CD4-positive, alpha-beta T cell (primary cell): ENCODE measurements at regions not wholly inside any gene's neighbourhood (a gene's known extent, or its start where the extent isn't known, plus 50 kb on each side); places are given as distances from the start of the nearest gene placed in this dataset.

Experiments
- ATAC-seq: fragments of 200-7000 bp; cut with Tn5 transposase; one replicate; pipeline ENCODE4 v1.10.0; 2022; ENCODE audit warnings: mild to moderate bottlenecking; ENCODE audit not compliant: poor library complexity
- CTCF ChIA-PET: fragments of 350-600 bp; sonication (Branson Sonifier 250); formaldehyde crosslinking; loops from one replicate; lab custom pipeline; 2021; ENCODE audit warnings: antibody characterized with exemption, inconsistent platforms; lab: Charles Lee
- POLR2A ChIA-PET: fragments of 350-600 bp; sonication (Branson Sonifier 250); formaldehyde crosslinking; loops from one replicate; lab custom pipeline; 2021; ENCODE audit warnings: antibody characterized with exemption, inconsistent platforms; lab: Charles Lee
- DNase-seq, 14 experiments: peaks; one replicate each; pipeline ENCODE4 v3.0.0-alpha.2; 2013 to 2020; ENCODE audit warnings: mixed read lengths in 2 of 14
- H3K27ac ChIP-seq, 2 donors: one replicate each; pipeline versions ENCODE4 v1.5.1 to v1.7.0; 2013; ENCODE audit warnings: low read length in 2 of 2, low read depth in 1 of 2, mild to moderate bottlenecking in 1 of 2
- H3K27me3 ChIP-seq, 2 experiments: 1 replicate in 1 of 2; 2 replicates in 1 of 2; pipeline versions ENCODE4 v1.6.1 to v1.7.0; 2013; ENCODE audit warnings: low read length in 2 of 2, control low read depth in 1 of 2, mild to moderate bottlenecking in 1 of 2, moderate library complexity in 1 of 2; ENCODE audit not compliant: insufficient read depth in 2 of 2, control insufficient read depth in 1 of 2
- H3K36me3 ChIP-seq: one replicate; pipeline ENCODE4 v1.6.1; 2013; ENCODE audit warnings: low read length, control low read depth; ENCODE audit not compliant: insufficient read depth
- H3K4me1 ChIP-seq: one replicate; pipeline ENCODE4 v1.6.1; 2013; ENCODE audit warnings: low read length, control low read depth; ENCODE audit not compliant: insufficient read depth
- H3K4me3 ChIP-seq: one replicate; pipeline ENCODE4 v1.5.1; 2013; ENCODE audit warnings: mild to moderate bottlenecking, low read length, moderate library complexity
- H3K9me3 ChIP-seq, 2 experiments: 1 replicate in 1 of 2; 2 replicates in 1 of 2; pipeline versions ENCODE4 v1.6.1 to v1.7.0; 2013; ENCODE audit warnings: low read length in 2 of 2, mild to moderate bottlenecking in 2 of 2, control low read depth in 1 of 2, moderate library complexity in 1 of 2; ENCODE audit not compliant: control insufficient read depth in 1 of 2, insufficient read depth in 1 of 2
- H3K27ac Mint-ChIP-seq: one replicate; pipeline ENCODE4 v1.8.0; 2020; ENCODE audit warnings: mixed read lengths
- H3K27me3 Mint-ChIP-seq: one replicate; pipeline ENCODE4 v1.8.0; 2021; ENCODE audit warnings: mixed read lengths
- H3K36me3 Mint-ChIP-seq: one replicate; pipeline ENCODE4 v1.8.0; 2021; ENCODE audit warnings: low read depth, mixed read lengths
- H3K4me1 Mint-ChIP-seq: one replicate; pipeline ENCODE4 v1.8.0; 2021; ENCODE audit warnings: low read depth, mixed read lengths
- H3K4me3 Mint-ChIP-seq: one replicate; pipeline ENCODE4 v1.8.0; 2020; ENCODE audit warnings: mild to moderate bottlenecking, mixed read lengths
- H3K9me3 Mint-ChIP-seq: one replicate; pipeline ENCODE4 v1.8.0; 2020; ENCODE audit warnings: mixed read lengths
- intact Hi-C, 2 experiments: fragments of 100-400 bp; cut with DNase I in 1 of 2; cut with micrococcal nuclease in 1 of 2; formaldehyde crosslinking; loops; one replicate each; pipeline versions ENCODE4 v1.15.1 to v1.9.0; 2023 to 2025; cut with DNase I, micrococcal nuclease
- TF ChIP-seq, protein P1 (sequence below): fragments of 200-600 bp; IDR thresholded peaks from one replicate; pipeline ENCODE4 v1.8.0; 2022; ENCODE audit warnings: antibody characterized with exemption, mild to moderate bottlenecking

DNA sequence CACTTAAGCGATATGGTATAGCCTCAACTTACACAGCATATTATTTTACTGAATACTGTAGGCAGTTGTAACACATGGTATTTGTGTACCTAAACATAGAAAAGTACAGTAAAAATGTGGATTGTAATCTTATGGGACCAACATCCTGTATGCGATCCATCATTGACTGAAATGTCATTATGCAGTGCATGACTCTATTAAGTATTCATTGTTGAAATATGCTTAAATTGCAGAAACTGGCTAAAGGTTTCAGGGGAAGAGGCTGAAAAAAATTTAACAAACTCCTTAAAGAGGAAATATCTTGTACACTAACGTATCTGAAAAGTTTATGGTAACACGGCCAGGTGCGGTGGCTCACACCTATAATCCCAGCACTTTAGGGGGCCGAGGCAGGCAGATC lies 214.1 kb upstream of the PARD3B start:
- ATAC-seq = no peak
- H3K9me3 ChIP-seq = no peaks in the 10 kb centered on the region
- Mint-ChIP-seq H3K4me3 (no peak overlapping the region), H3K36me3 (no peaks in the 10 kb centered on the region), H3K27ac (no peak overlapping the region), H3K27me3 (peaks cover 23% of the 10 kb centered on the region), H3K9me3 (no peaks in the 10 kb centered on the region), H3K4me1 (no peaks in the 10 kb centered on the region)
- POLR2A ChIA-PET = no interaction called here
- H3K4me1 ChIP-seq = no peaks in the 10 kb centered on the region
- intact Hi-C loops = no loop called here
- no peak overlapping the region for H3K4me3 ChIP-seq
- CTCF ChIA-PET = no interaction called here
- peaks cover 5 to 10% of the 10 kb centered on the region in 2 experiments for H3K27me3 ChIP-seq
- TF ChIP-seq, protein P1, sequence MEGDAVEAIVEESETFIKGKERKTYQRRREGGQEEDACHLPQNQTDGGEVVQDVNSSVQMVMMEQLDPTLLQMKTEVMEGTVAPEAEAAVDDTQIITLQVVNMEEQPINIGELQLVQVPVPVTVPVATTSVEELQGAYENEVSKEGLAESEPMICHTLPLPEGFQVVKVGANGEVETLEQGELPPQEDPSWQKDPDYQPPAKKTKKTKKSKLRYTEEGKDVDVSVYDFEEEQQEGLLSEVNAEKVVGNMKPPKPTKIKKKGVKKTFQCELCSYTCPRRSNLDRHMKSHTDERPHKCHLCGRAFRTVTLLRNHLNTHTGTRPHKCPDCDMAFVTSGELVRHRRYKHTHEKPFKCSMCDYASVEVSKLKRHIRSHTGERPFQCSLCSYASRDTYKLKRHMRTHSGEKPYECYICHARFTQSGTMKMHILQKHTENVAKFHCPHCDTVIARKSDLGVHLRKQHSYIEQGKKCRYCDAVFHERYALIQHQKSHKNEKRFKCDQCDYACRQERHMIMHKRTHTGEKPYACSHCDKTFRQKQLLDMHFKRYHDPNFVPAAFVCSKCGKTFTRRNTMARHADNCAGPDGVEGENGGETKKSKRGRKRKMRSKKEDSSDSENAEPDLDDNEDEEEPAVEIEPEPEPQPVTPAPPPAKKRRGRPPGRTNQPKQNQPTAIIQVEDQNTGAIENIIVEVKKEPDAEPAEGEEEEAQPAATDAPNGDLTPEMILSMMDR = no peak
- H3K27ac ChIP-seq = no peak overlapping the region
- H3K36me3 ChIP-seq = no peaks in the 10 kb centered on the region
- DNase-seq = no peak

DNA sequence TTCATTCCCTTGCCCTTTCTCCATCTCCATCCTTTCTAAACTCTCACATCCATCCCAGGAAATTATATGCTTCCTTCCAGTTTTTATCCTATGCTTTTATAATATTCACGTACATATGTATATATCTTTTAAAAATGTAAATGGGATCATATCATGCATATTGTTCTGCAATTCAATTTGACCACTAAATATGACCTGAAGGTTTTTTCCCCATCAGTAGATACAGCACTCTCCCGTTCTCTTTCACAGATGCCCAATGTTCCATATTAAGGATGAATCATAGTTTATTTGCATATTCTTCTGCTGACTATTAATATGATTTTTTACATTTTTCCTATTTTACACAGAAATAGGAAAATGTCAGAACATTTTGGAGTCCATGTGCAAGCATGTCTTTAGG lies 213.3 kb upstream of the PARD3B start:
- POLR2A ChIA-PET = no interaction called here
- Histone ChIP-seq H3K4me1 (no peaks in the 10 kb centered on the region), H3K27me3 (peaks cover 11 to 12% of the 10 kb centered on the region in 2 experiments), H3K9me3 (no peaks in the 10 kb centered on the region), H3K4me3 (no peak overlapping the region), H3K36me3 (no peaks in the 10 kb centered on the region), H3K27ac (no peak overlapping the region)
- CTCF ChIA-PET = no interaction called here
- intact Hi-C loops = no loop called here
- Mint-ChIP-seq H3K4me1 (no peaks in the 10 kb centered on the region), H3K27me3 (peaks cover 26% of the 10 kb centered on the region), H3K9me3 (no peaks in the 10 kb centered on the region), H3K36me3 (no peaks in the 10 kb centered on the region), H3K4me3 (no peak overlapping the region), H3K27ac (no peak overlapping the region)
- DNase-seq = no peak
- TF ChIP-seq, protein P1 = no peak
- ATAC-seq = no peak

GRCh38 chr2:204332706-204333105 lies 212.6 kb upstream of the PARD3B start:
- no peaks in the 10 kb centered on the region for H3K36me3 ChIP-seq
- TF ChIP-seq, protein P1 = no peak
- CTCF ChIA-PET = no interaction called here

More at GRCh38 chr2:204332706-204333105, 212.6 kb upstream of the PARD3B start:
- Mint-ChIP-seq H3K9me3 (no peaks in the 10 kb centered on the region), H3K27me3 (peaks cover 34% of the 10 kb centered on the region), H3K36me3 (no peaks in the 10 kb centered on the region), H3K27ac (no peak overlapping the region), H3K4me1 (no peaks in the 10 kb centered on the region), H3K4me3 (no peak overlapping the region)
- Histone ChIP-seq H3K9me3 (no peaks in the 10 kb centered on the region), H3K4me1 (no peaks in the 10 kb centered on the region), H3K27ac (no peak overlapping the region), H3K27me3 (peaks cover 11 to 13% of the 10 kb centered on the region in 2 experiments), H3K4me3 (no peak overlapping the region)
- intact Hi-C loops = no loop called here
- POLR2A ChIA-PET = no interaction called here
- ATAC-seq = no peak
- no peak for DNase-seq
